Embryonic facial prominence (tissue), 1 donor: ENCODE measurements at regions not wholly inside any gene's neighbourhood (a gene's known extent, or its start where the extent isn't known, plus 50 kb on each side); places are given as distances from the start of the nearest gene placed in this dataset.

ENCODE experiments used
- DNase-seq: peaks from one replicate; pipeline ENCODE4 v3.0.0-alpha.2; 2016; ENCODE audit errors: extremely low spot score

DNA sequence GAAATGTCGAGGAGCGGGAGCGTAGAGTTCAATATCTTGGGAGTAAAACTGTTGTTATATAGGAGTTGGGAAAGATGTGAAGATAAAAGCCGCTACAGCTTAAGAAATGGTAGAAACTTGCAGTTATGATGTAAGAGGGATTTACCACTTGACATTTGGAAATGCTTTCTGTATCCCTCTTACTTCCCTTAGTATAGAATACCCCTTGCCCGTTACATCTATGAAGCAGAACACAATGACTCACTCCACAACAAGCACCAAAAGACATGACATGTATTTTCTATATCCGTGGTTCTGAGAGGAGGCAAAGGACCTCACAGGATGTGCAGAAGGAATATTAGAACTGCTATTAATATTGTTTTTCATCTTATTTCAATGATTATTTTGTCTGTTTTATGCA, 254.2 kb upstream of the NR2F2 start:
- DNase-seq = no peak

DNA sequence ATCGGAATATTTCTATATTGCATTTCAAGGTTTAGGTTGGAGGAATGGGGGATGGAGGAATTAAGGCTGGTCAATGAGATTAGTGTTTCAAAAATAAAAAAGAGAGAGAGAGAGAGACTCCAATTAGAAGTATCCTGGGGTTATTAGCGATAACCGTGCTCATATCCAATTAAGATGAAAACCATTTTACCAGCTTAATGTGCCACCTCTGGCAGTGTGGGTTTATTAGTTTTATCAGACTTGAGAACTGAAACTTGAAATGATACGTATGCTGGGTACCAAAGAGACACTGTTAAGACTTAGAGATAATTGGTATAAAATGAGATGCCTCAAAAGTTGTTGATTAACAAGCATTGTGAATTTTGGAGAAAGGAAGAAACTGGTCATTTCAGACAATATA, 251.5 kb upstream of the NR2F2 start:
- no peak for DNase-seq

DNA sequence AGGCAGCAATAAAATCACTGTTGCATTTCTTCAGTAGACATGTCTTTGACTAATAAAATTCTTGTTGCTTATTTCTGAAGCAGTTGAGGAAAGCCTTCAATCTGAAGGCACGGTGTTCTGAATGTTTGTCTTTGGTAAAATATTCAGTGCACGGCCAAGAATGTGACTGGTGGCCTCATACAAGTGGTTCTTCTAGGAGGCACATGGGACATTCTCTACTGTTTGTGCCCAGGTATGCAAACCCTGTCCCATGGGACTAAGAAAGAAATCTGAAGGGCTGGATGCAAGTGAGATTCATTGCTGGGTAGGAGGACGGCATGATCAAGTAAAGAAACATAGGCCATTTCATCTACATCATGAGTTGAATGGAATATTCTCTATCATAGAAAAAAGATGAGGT, 250.6 kb upstream of the NR2F2 start:
- no peak for DNase-seq

DNA sequence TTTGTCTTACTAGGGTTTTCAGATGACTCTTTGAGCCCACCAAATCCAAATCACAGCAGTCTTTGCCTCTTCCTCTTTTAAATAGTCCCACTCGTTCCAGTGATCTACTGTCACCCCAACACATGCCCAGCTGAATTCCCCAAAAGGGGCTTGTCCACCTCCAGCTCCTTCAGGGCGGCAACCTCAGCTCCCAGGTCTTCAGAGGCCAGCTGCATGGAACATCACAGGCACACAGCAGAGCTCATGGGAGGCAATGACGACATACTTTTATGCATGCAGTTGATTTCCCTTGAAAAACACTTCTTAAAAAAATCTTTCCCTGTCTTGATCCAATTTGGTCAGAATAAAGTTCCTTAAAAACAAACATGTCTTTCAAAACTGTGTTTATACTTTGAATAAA, 244.3 kb upstream of the NR2F2 start:
- DNase-seq = no peak

DNA sequence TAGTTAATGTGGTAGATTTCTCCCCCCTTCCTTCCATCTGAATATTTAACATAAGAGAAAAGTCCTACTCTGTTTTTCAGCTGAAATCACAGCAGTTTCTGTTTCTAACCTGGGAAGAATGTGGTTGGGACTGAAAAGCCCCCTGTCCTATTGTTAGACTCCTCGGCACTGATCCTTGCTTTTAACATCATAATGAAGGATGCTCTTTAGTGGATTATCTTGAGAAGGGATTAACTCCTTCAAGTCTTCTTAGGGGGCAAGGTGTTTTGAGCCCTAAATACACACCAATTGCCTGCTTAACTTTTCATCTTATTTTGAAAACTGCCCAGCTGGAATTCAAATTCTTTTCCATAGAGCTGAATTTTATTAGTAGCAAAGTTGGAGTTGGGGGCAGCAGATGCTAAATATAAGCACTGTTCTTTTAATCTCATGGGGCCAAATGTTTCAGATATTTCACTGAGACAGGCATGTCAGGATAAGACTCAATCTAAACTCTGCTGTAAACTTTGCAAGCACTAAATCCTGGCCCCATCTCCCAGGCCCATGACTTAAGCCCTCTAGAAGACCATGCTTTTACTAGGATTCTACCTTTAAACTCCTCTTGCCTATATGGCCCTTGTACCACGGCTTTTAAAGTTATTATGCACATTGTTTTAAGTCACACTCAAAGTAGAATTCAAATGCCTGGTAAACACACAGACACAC, 243.2 kb upstream of the NR2F2 start:
- no peak for DNase-seq

DNA sequence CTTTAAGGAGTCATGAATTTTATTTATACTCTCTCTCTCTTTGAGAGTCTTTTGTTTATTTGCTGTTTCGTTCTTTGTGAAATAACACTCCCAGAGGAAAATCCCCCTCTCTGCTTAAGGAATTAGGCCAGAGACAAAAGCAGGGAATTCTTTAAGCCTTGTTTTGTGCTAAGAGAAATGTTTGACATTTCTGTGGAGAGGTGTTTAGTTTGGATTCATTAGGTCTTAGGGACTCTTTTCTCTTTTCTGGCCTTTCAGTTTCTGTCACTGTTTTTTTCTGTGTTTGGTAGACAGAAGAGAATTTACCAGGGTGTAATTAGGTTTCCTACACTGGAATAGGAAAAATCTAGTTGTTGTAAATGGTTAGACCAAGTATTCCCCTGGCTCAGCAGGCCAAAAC, 241.8 kb upstream of the NR2F2 start:
- DNase-seq = no peak

DNA sequence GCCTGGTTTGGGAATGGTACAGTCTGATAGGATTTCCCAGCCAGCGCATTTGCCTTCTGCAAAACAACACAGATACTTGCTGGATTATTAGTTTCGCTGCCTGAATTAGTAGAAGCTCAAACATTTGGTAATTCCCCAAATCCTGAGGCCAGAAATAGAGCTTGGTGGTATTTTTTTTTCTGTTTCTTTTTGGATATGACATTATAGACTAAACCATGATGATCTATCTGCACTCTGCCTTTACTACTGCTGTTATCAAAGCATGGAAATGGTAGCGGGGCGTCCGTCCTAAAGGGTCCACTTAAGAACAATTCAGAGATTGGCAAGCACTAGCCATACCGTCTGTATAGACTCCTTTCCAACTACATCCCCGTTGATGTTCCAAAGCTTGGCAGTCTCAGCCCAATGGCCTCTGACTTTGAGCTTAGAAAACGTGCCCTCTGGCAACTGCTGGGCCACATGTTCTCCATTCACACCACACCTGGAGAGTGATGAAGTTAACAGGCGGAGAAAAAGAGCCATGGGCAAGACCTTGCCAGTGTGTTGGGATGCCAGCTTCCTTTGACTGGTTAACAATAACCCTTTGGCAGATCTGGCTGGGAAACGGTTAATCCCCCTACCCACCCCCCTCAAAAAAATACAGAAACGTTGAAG, 241.0 kb upstream of the NR2F2 start:
- DNase-seq = no peak

DNA sequence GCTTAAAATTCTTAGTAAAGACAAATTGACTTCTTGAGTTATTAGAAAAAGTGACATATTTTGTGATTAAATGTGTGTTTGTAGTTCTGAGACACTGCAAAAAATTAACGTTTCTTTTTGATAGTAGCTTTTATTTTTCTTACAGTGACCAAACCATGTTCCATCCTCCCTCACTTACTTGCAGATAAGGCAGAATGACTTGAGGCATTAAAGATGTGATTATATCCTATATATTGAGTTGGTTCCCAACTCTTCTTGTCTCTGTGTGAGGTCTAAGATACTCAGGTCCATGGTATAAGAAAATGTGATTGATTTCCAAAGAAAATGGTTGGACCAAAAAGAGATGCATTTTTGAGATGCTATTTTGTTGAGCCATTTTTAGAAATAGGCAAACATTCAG, 238.3 kb upstream of the NR2F2 start:
- no peak for DNase-seq

DNA sequence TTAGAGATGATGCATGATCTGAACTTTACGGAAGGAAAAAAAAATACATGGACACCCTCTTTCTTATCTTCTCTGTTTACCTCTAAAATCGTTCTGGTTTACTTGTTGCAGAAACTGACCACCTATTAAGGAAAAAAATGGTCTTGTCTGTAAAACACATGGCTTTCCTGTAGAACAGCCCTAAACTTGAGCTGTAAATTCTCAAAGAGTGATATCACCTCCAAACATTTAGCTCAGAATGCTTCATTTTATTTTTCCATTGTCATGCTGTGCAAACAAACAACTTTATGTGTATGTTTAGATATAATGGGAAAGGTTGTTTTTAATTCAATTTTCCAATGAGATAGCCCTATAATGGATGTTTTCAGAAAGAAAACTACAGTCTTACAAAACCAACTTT, 237.4 kb upstream of the NR2F2 start:
- DNase-seq = no peak

DNA sequence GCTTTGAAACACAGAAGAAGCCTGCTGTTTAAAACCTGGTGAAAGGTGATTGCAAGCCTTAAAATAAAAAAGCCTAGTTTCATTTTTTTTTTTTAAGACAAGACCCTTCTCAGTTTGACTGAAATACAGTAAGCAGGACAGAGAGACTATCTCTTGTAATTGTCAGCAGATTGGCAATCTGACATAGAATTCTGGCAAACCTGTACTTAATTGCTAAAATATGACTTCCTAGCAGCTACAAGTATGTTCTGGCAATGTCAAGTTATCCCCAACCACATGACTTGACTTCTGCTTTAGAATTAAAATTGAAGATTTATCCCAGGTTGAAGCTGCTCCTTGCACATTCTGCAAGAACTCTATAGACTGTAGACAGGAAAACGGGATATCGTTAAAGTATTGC, 232.8 kb upstream of the NR2F2 start:
- no peak for DNase-seq

DNA sequence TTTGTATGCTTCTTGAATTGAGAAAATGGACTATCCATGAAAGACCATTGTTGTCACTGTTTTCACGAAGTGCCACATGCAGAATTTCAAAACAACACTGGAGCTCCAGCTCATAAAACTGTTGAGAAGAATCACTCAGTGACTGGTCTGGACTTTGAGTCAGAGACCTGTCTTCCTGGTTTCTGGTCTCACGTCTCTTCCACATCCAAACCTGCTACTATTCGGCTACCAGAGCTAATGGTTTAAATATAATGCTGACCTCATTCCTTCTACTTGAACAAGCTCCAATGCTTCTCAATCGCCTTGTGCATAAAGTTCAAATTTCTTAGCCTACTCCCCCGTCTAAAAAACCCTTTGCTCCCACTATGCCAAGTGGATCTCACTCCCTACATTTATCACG, 227.9 kb upstream of the NR2F2 start:
- no peak for DNase-seq

DNA sequence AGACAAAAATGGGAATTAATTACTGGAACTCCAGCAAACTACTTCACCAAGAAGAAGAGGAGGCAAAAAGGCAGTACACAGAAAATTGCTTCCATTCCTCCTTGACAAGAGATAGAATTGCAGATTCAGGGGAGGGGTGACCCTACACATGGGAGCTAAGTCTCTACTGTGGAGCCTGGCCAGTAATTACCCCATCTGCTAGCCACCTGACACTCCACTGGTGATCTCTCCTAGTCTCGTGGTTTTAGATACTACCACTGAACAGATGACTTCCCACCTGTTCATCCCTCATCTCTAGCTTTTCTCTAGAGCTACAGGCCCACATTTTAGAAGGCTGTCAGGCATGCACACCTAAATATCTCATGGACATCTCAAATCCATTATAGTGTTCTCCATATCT, 224.3 kb upstream of the NR2F2 start:
- no peak for DNase-seq

DNA sequence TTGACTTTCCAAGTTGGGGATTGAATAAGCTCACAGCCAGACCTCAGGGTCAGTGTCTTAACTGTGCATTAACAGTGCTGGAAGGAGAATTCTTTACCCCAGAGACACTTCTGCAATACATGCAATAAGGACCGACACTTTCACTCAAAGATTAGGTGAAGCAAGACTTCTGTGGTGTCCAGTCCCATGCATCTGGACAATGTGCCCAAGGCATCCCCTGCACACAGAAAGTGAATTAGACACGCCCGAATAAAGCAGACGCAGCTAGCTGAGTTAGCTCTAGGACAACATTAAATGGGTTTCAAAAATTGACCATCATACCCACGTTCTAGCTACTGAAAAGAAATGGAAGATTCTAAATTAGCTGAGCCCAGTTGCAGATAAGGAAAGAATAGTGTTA, 223.9 kb upstream of the NR2F2 start:
- DNase-seq = no peak

DNA sequence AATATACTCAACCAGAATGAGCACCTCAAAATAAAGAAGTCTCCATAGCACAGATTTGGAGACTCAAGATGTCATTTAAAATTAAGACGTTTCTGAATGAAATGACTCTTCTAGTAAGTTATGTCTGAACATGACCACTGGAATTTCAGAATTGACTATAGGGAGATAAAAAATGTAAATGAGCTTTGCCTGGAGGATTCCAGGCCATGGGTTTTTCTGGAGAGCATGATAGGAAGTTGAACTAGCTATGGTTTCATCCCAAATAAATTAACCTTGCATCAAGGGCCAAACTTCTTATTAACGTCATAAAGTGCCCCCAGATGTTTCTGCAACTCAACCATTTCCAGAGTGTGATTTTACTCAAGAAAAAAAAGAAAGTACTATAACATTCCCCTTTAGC, 222.6 kb upstream of the NR2F2 start:
- no peak for DNase-seq

DNA sequence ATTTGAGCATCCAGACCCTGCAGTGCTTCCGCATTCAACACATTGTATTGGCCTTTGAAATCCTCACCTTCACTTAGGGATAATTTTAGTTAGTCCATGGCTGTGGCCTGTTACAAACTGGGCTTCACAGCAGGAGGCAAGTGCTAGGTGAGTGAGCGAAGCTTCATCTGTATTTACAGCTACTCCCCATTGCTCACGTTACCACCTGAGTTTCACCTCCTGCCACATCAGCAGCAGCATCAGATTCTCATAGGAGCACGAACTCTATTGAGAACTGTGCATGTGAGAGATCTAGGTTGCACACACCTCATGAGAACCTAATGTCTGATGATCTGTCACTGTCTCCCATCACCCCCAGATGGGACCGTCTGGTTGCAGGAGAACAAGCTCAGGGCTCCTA, 222.1 kb upstream of the NR2F2 start:
- DNase-seq = no peak

DNA sequence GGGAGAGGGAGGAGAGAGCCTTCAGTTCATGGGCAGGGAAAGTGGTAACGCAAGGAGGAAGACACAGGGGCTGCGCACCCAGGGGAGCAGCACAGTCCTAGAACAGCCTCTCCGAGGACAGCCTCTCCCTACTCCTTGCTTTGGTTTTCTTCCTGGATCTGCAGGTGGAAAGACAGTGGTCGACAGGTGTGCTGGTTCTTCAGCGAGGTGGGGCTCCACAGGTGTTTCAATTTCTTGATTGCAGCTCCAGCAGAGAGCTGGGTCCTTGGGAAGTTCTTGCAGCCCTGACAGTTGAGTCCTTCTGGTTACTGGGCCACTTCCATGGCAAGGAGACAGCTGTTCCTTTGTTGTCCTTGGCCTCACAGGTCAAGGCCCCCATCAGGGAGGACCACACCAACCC, 220.7 kb upstream of the NR2F2 start:
- DNase-seq = no peak

DNA sequence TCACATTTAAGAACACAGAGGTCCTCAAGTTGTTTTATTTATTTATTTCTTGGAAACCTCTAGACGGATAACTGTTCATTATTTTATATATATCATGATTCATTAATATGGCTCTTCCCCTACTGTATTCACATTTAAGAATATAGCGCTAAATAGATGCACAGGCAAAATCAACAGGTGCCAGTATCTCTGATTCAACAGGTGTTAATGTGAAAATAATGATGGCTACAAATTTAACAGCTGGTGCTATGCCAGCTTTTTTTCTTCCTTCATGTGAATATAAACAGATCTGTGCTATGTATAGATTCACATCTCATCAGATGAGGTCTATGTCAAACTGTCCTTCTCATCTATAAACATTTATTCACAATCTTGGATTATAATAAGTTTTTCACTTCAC, 218.5 kb upstream of the NR2F2 start:
- DNase-seq = no peak

DNA sequence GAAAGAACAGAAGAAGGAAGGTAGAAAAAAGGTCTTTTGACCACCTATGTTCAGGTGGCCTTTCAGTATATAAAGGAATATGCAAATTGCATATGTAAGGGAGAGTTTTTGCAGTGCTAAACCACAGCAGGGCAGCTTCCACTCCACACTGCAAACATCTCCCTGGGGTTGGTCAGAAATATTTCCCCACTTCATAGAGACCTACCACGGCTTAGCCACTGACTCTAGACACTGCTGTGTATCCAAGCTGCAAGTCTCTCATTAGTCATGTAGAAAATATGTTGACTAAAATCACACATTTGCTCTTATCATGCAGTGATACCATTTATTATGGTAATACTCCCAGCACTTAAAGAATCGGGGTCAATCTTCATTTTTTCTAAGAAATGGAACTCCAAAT, 214.9 kb upstream of the NR2F2 start:
- no peak for DNase-seq

DNA sequence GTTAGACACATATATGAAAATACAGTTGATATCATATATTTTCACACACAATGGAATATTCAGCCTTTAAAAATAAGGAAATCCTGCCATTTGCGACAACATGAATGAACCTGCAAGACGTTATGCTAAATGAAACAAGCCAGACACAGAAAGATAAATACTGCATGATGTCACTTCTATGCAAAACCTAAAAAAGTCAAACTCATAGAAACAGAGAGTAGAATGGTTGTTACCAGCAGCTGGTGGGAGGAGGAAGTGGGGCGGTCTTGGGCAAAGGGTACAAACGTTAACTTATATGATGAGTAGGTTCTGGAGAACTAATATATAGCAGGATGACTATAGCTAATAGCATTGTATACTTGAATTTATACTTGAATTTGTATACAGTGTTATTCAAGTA, 213.2 kb upstream of the NR2F2 start:
- DNase-seq = no peak

DNA sequence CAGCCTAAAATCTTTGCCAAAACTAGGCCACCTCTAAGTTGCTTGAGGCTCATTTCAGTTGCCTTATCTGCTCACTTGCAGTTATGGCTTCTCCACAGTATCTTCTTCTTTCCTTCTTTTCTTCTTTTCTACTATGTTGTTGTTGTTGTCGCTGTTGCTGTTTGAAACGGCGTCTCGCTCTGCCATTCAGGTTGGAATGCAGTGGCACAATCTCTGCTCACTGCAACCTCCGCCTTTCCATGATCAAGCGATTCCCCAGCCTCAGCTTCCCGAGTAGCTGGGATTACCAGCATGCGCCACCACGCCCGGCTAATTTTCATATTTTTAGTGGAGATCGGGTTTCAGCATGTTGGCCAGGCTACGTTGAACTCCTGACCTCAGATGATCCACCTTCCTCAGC, 210.8 kb upstream of the NR2F2 start:
- DNase-seq = no peak

DNA sequence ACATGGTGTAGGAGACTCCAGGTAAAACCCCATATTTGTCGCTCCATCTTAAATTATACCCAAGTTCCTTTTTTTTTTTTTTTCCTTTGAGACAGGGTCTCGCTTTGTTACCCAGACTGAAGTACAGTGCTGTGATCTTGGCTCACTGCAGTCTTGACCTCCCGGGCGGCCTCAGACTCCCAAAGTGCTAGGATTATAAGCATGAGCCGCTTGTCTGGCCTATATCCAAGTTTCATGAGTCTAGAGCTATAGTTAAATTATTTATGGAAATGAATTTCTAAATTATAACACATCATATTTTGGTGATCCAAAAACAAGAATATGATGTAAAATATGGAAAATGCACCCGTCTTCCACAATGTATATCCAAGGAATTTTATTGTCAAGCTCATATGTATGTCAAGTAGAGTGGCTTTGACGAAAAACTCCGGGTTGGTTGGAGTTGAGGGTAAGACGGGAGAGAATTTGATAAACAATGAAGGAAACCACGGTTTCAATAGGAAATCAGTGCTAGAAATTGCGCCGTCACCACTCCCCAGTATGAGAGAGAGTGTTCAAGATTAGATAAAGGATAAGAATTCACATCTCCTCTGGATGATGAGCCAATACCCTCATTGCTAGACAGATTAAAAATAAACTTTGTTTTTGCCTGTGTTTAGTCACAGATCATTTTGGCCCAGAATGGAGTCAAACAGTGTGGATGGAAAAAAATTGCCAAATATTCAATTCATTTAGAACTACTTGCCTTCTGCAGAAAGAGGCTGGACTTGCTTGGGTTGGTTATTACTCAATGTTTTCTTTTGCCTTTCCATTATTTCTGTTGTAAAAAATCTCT, 209.2 kb upstream of the NR2F2 start:
- no peak for DNase-seq

DNA sequence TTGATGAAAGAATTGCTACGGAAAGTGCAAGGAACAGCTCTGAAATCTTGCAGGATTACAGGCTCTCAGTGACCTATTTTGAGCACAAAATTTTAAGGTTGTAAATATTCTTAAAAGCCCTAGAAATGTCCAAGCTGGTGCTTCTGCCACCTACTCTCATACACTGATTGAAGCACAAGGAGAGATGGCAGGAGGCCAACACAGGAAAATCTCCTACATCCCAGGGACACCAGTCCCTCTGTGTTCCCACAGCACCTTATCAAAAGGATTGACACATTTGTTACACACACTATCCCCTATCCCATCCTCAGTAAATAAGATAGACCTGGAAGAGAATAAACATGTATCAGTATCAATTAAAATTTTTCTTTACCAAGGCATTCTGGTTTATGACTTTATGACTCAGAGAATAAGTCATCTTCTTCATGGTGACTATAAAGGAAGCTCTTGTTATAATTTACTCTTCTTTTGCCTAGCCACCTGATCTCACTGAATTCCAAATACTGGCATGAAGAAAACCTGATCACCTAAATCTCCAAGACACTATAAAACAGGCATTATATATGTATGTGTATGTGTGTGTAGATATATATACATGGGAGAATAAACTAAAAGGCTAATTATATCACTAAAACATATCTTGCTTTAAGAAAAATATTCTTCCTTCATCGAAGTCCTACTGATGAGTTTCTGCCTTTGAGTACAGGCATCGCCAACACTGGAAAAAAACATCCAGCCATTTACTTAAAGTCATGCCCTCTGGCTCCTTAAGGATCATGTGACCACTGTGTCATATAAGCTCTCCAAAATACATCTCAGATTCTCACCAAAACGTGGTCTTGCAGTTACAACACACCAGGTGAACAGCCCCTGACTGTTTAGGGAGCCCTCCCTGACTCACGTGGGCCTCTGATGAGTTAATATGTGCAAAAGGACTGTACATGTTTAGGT, 208.1 kb upstream of the NR2F2 start:
- DNase-seq = no peak
